ENCODE measurements at regions not wholly inside any gene's neighbourhood (a gene's known extent, or its start where the extent isn't known, plus 50 kb on each side); places are given as distances from the start of the nearest gene placed in this dataset.
"Not testable (repeated sequence)": the region's sequence is repeated elsewhere in the genome, so short reads cannot be mapped to it uniquely, and the experiment has no call there.

DNA sequence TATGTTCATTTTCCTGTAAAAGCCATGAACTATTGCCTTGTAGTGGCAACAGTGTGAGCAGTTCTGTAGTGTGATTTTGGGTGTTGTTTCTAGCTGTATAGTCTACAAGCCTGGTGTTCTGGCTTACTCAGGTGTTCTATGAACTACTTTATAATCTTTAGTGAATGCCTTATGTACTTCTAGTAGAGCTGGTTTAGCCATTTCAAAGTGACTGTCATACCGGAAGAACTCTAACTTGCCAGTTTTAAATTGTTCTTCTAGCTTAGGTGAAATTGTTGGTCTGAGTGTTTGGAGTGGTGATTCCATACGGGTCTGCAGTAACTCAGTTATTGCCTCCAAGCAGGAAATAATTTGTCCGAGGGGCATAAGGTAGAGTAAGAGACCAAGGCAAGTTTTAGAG, 150.2 kb upstream of the ZNF184 start:
- DNase-seq (ENCODE audit: low read depth): no peak

- no peak for DNase-seq (ENCODE audit: low read depth)
Measured at GRCh38 chr6:27619436-27619835, 146.5 kb upstream of the ZNF184 start.

DNA sequence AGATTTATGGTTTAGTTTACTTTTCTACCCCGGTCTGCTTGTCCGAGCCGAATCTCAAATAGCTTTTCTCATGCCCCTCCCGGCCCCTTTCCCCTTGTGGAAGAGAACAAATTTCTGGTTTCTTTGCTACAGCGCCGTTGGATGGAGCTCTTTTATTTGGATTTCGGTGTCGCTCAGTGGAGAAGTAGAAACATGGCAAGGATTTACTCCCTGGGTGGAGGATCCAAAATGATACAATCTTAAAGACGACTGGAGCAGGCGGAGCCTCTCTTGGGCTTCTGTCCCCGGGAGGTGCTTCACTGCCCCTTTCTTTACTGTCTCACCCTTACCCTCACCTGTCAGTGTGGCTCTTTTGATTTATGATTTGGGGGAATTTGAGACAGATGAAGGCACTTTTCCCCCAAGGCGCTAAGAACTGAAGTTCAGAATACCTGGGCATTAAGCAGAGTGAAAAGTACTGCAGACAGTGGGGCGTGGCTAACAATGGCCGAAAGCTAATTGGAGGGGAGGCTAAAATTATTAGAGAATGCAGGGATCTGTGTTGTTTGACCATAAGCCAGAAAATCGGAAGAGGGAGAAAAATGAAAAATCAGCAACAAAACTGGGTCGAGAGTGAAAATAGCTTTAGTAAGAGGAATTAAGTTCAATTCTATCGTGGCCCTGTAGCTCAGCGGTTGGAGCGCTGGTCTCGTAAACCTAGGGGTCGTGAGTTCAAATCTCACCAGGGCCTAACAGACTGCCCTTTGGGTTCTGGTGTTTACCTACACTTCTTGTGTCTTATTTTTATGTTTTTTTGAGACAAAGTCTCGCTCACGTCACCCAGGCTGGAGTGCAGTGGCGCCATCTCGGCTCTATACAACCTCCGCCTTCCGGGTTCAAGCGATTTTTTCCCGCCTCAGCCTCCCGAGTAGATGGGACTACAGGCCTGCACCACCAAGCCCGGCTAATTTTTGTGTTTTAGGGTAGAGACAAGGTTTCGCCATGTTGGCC, 145.1 kb upstream of the ZNF184 start:
- no peak for DNase-seq (ENCODE audit: low read depth)

DNA sequence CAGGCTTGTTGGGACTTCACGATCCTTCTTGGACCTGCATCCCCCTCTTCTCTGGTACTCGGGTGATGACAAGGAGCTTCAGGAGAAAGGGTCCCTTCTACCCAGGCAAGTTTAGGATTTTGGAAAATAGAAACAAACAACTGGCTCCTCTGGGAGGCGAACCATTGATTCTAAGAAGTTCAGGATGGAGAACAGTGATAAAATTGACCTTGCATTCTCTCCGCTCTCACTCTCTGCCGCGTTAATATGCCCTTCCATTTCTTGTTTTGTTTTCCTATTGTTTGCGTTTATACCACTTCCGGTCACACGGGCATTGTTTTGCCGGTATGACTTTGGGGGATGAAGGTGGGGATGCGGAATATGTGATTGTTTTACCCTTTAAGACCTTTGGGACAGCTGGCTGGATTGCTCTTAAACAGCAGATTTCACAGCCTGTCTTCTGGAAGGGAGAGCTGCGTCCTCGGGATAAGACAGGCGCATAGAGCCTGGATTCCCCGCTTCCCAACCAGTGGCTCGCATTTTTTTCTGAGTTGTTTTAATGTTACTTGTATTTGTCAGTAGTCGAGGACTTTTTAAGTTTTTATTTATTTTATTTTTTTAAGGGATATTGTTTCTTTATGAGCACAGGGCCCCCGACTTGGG, 144.3 kb upstream of the ZNF184 start:
- no peak for DNase-seq (ENCODE audit: low read depth)

DNA sequence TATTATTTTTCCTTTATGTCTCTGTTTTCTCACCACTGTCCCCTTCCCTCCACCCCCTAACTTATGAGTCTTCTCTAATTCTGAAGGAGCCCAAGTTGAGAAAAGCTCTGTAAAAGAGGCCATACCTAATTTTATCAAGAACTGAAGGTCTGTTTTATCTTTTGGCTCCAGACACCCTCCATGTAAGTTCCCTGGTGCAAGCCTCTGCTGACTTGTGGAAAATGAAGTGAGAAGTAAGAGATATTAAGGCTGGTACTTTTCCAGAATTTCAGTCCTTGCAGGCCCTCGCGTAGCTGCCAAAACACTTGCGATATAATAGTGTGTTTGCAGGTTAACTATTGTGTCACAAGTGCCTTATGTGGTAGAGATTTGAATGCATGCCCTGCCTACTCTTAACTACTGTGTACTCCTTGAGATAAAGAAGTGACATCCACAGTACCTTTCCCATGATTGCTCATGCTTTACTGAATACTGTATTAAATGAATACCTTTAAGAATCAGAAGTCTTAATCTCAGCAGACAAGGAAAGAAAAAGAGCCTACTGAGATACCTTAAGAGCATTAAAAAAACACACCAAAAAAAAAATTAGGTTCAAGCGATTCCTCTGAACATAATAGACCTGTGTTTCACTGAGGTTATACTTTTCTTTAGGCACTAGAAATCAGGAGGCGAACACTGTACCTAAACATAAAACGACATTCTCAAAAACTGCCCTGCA, 143.6 kb upstream of the ZNF184 start:
- DNase-seq (ENCODE audit: low read depth): no peak

- DNase-seq (ENCODE audit: low read depth): no peak
Measured at GRCh38 chr6:27611451-27611850, 138.5 kb upstream of the ZNF184 start.

- peak; percentile 65 for DNase-seq (ENCODE audit: low read depth)
Measured at GRCh38 chr6:27608916-27609883, 136.3 kb upstream of the ZNF184 start.

DNA sequence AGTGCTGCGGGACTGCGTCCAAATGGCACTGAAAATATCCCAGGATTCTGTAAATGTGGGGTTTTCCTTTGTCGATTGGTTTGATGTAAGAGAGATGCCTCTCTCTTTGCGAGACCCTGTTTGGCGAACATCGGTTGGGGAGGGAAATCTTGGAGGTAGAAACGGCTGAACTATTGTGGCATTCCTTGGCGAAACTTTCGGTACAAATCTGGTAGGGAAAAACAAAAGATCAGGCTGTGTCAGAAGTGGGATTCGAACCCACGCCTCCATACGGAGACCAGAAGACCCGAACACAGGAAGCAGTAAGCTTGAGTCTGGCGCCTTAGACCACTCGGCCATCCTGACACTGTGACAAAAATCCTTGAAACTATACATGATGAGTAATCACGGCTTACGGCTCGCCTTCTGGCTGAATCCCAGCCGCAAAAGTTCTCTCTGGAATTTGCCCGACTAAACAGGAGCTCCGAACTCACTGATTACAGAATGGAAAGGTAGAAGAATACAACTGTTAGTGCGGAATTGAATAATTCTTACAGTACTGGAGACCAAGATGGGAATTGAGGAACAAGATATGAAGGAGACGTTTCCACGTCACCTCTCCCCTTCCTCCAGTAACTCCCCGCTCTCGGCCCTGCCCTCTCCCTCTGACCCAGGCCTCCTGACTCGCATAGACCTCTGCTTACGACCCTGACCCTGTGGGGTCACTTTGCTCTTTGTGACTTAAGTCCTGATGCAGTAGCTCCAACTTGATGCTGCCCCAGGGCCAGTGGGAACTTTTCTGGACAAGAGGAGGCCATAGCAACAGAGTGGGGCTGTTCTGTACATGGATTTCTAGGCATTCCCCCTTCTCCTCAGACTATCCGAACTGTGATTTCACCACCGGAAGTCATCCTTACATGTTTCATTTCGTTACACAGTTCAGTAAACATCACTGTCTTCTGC, 132.8 kb upstream of the ZNF184 start:
- DNase-seq (ENCODE audit: low read depth): peak; percentile 81

DNA sequence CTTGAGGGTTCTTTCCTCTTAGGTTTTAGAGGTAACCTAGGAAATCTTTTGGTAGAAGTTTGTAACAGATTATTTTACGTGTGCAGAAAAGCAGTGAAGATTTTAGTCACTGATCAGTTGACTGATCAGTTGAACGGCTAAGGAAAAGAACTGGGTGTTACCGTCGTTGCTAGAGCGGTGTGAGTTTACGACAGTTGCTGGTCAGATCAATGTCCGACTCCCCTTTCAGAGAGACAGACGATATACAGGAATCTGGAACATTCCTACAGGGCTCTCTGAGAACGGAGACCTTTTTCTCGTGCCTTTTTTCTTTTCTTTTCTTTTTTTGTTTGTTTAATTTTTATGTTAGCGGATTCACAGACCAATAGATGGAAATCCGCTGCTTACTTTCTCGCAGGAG, 132.1 kb upstream of the ZNF184 start:
- no peak for DNase-seq (ENCODE audit: low read depth)

DNA sequence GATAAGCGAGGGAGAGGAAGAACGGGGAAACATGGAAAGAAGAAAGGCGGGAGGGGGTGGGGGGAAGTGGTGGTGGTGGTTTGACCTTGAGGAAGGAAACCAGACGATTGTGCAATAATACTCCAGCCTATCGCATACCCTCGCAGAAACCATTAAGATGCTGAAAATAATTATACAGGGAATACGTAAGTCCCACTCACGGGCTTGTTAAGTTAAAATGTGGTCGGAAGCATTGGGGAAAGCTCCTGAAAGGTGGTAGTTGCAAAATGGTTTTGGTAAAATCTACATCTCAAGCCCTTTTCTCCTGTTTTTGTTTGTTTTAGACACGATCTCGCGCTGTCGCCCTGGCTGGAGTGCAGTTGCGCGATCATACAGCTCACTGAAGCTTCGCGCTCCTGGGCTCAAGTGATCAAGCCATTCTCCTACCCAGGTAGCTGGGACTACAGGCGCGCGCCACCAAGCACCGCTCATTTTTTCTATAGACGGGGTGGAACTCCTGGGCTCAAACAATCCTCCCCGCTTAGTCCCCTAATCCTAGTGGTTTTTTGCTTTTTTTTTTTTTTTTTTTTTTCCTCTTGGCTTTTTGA, 128.9 kb upstream of the ZNF184 start:
- no peak for DNase-seq (ENCODE audit: low read depth)

GRCh38 chr6:27599859-27600532, 127.1 kb upstream of the ZNF184 start:
- no peak for DNase-seq (ENCODE audit: low read depth)

DNA sequence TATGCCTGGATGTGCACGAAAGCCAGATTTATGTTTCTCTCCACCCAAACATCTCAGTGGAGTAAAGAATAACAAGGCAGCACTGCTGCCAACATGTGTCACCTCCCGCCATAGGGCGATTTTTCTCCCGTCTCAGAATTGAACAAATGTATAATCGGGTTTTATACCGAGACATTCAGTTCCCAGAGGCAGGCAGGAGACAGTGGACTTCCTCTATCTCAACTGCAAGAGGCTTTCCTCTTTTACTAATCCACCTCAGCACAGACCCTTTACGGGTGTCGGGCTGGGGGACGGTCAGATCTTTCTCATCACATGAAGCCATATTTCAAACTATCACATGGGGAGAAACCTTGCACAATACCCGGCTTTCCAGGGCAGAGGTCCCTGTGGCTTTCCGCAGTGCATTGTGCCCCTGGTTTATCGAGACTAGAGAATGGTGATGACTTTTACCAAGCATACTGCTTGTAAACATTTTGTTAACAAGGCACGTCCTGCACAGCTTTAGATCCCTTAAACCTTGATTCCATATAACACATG, 124.2 kb upstream of the ZNF184 start:
- not testable (repeated sequence) for DNase-seq (ENCODE audit: low read depth)

DNA sequence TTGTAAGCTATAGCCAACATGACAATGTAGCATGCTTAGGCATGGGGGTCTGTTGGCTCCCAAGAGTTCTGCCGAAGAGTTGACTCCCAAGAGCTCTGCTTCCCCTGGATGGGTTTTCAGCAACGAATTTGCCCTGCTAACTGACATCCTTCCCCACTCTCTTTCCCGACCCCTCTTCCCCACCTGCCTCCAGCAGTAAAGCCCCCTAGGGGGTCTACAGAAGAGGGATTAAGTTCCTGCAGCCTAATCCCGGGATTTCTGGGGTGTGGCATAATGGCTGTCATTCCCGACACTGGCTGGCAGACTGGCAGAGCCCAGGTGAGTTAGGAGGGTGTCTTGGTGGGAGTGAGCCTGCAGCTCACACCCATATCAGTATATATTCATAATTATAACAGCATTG, 121.0 kb upstream of the ZNF184 start:
- DNase-seq (ENCODE audit: low read depth): no peak

GRCh38 chr6:27593200-27593818, 120.4 kb upstream of the ZNF184 start:
- DNase-seq (ENCODE audit: low read depth): no peak

DNA sequence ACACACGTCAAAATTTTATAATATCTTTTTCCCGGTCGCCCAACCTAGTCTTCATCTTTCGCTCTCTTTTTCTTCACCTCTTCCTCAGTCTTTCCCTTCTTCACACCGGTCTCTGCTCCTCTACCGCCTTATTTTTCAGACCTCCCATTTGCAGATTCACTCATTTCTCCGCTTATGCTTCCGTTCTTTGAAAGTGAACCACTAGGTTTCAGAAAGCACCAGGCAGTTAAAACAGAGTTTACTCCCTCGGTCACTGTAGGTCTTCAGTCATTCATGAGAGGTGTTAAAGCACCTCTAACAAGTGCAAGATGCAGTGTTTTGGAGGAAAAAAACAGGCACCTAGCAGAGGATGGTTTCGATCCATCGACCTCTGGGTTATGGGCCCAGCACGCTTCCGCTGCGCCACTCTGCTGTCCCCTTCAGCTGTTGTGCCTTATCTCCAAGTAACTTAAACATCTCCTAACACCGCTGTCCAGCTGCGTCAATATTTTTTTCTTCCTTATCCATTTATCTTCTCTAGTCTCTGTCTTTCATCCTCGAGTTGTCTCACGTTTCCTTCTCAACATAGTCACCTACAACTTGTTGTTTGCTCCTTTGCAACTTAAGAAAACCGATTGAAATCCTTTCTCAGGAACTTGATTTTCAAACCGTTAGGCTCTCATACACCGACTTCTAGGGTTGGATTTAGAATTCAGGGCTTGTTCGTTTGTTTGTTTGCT, 119.7 kb upstream of the ZNF184 start:
- DNase-seq (ENCODE audit: low read depth): no peak

GRCh38 chr6:27591699-27592480, 119.0 kb upstream of the ZNF184 start:
- no peak for DNase-seq (ENCODE audit: low read depth)

DNA sequence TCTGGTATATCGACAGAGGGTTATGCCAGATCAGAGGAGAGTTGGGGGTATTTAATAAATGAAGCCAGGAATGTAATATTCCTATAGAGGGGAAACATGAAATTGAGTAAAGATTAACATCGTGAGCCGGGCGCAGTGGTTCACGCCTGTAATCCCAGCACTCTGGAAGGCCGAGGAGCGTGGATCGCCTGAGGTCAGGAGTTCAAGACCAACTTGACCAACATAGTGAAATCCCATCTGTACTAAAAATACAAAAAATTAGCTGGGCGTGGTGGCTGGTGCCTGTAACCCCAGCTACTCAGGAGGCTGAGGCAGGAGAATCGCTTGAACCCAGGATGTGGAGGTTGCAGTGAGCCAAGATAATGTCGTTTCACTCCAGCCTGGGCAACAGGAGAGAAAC, 112.4 kb upstream of the ZNF184 start:
- not testable (repeated sequence) for DNase-seq (ENCODE audit: low read depth)
